ENCODE measurements at regions not wholly inside any gene's neighbourhood (a gene's known extent, or its start where the extent isn't known, plus 50 kb on each side); places are given as distances from the start of the nearest gene placed in this dataset.

DNA sequence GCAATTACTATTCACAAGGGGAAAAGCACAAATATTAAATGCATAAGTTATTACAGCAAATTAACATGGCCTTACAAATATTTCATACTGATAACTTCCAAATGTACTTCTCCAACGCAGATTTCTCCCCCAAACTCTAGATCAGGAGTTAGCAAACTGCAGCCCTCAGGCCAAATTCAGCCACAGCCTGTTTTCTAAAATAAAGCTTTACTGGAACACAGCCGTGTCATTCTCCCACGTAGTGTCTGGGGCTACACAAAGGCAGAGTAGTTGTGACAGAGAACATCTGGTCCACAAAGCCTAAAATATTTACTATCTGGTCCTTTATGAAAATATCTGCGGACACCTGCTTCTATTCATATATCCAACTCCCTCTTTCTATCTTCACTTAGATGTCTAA lies 151.8 kb upstream of the AHR start:
- POLR2A ChIA-PET, result no interaction called here

GRCh38 chr7:17147409-17147808 lies 151.0 kb upstream of the AHR start:
- CTCF ChIA-PET, result no interaction called here

More for the DNA sequence above, 151.8 kb upstream of the AHR start:
- CTCF ChIA-PET, result interaction anchor here (1.4 kb wide), 1 partner anchor 164 kb away, joined by 5 read pairs; no protein-coding TSS in a partner anchor

DNA sequence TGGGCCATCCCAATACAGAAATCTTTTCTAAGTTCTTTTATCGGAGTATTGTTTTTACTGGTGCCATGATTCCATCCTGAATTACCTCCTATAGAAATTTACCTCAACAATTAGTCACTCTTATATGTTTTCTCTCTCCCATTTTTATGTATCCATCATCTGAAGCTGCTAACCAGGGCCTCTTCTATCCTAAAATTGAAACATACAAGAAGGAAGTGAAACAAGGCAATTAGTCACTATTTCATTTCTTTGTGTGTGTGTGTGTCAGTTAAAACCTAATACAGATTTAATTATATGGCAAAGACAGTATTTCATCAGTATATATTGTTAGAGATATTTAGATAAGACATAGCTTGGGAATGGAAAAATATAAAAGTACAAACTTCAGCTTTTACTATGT lies 148.4 kb upstream of the AHR start:
- ChIA-PET CTCF (interaction anchor here (0.9 to 1.3 kb wide), 2 partner anchors 46 to 252 kb away, joined by 3 read pairs; no protein-coding TSS in a partner anchor), POLR2A (no interaction called here)

More at GRCh38 chr7:17147409-17147808, 151.0 kb upstream of the AHR start:
- POLR2A ChIA-PET, result no interaction called here

GRCh38 chr7:17152721-17153120 lies 145.7 kb upstream of the AHR start:
- ChIA-PET CTCF (interaction anchor here (2.5 kb wide), 1 partner anchor 9 kb away, joined by 6 read pairs; no protein-coding TSS in a partner anchor), POLR2A (no interaction called here)

GRCh38 chr7:17153536-17153935 lies 144.9 kb upstream of the AHR start:
- ChIA-PET POLR2A (interaction anchor here (0.7 kb wide), 1 partner anchor 505 kb away, joined by 3 read pairs; no protein-coding TSS in a partner anchor), CTCF (interaction anchor here (2.5 kb wide), 1 partner anchor 10 kb away, joined by 6 read pairs; no protein-coding TSS in a partner anchor)

DNA sequence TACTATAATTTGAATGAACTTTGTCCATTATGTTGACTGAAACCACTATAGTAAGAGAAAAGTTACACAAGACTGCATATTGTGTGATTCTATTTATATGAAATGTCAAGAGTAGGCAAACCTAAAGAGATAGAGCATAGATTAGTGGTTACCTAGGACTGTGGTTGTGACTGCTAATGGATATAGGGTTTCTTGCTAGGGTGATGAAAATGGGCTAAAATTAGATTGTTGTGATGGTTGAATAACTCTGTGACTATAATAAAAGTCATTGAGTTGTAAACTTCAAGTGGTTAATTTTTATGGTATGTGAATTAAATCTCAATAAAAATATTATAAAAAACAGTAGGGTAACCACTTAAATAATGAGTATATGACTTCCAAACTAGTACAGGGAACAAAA lies 142.9 kb upstream of the AHR start:
- ChIA-PET CTCF (no interaction called here), POLR2A (no interaction called here)

GRCh38 chr7:17158261-17158660 lies 140.2 kb upstream of the AHR start:
- CTCF ChIA-PET, result no interaction called here
- POLR2A ChIA-PET, result no interaction called here

DNA sequence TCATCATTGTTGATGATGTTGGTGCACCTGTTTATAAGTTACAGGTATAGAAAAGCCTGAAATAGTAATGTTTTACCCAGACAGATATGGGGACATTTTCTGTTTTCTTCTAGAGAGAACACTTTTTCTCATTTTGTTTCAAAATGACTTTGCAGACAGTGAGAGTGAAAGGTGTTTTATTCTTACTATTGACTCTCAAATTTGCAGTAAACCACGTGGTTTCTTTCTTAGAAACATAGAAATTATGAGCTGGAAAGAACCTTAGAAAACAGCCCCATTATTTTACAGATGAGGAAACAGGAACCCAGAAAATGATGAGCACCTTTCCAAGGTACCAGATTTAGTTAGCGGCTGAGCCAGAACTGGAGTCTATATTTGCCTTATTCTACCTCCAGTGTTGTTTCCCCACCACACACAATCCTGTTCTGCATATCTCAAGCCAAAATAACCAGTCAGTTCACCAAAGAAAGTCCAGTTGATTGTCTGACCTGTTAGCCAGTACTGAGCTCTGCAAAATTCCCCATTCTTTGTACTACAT lies 138.9 kb upstream of the AHR start:
- POLR2A ChIA-PET, result no interaction called here
- CTCF ChIA-PET, result interaction anchor here (0.7 kb wide), 1 partner anchor 101 kb away, joined by 3 read pairs; no protein-coding TSS in a partner anchor

GRCh38 chr7:17166824-17167379 lies 131.6 kb upstream of the AHR start:
- ChIA-PET POLR2A (no interaction called here), CTCF (no interaction called here)

DNA sequence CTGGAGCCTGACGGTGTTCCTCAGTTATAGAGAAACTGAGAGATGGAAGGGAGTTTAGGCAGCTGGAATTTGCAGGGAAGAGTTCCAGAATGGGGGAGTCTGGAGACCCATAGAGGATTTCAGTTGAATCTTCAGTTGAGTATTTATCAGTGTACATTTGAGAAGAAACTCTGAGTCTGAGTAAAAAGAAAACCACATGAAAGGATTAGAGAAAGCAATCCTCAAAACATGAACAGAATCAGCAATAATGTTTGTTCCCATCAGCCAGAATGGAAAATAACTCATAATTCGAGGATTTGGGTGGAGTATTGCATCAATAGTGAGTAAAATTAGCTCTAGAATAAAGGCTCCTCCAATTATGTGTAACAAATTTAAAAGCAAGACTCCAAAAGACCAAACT lies 130.0 kb upstream of the AHR start:
- CTCF ChIA-PET, result no interaction called here
- POLR2A ChIA-PET, result no interaction called here

GRCh38 chr7:17171427-17171826 lies 127.0 kb upstream of the AHR start:
- ChIA-PET POLR2A (no interaction called here), CTCF (no interaction called here)

DNA sequence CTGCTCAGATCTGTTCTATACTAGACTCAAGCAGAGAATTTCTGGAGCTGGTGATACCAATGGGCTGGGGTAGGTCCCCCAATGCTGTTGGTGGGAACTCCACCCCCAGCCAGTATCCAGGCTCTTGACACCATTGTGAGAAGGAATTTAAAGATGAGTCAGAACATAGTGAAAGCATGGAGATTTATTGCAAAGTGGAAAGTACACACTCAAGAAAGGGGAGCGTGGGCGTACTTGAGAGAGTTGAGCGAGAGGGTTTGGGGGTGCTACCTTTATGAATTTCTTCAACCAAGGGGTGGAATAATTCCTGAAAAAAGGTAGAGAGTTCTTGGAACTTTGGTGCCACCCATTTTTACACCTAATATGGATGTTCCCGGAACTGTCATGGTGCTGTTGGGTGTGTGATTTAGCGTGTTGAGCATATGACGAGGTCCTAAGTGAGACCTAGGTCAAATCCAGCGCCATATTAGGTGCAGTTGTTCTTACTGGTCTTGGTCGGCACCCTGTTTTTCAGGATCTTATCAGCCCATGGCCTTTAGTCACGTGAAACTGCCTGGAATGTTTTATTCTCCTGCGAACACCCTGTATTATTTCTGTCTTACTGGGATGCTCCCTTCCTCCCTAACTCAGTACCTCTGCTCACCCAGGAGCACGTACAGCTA lies 122.0 kb upstream of the AHR start:
- ChIA-PET POLR2A (no interaction called here), CTCF (no interaction called here)

- ChIA-PET POLR2A (no interaction called here), CTCF (no interaction called here)
Measured at GRCh38 chr7:17178545-17178944, 119.9 kb upstream of the AHR start.

- CTCF ChIA-PET, result no interaction called here
- POLR2A ChIA-PET, result no interaction called here
Measured at GRCh38 chr7:17181482-17181881, 117.0 kb upstream of the AHR start.

GRCh38 chr7:17183630-17184328 lies 114.7 kb upstream of the AHR start:
- ChIA-PET POLR2A (interaction anchor here (0.6 kb wide), 1 partner anchor 171 kb away, joined by 5 read pairs; no protein-coding TSS in a partner anchor), CTCF (interaction anchor here (0.7 kb wide), 1 partner anchor 269 kb away, joined by 3 read pairs; no protein-coding TSS in a partner anchor)

GRCh38 chr7:17184805-17185689 lies 113.4 kb upstream of the AHR start:
- CTCF ChIA-PET, result no interaction called here
- POLR2A ChIA-PET, result no interaction called here

- ChIA-PET CTCF (no interaction called here), POLR2A (no interaction called here)
Measured at GRCh38 chr7:17185690-17186070, 112.8 kb upstream of the AHR start.

DNA sequence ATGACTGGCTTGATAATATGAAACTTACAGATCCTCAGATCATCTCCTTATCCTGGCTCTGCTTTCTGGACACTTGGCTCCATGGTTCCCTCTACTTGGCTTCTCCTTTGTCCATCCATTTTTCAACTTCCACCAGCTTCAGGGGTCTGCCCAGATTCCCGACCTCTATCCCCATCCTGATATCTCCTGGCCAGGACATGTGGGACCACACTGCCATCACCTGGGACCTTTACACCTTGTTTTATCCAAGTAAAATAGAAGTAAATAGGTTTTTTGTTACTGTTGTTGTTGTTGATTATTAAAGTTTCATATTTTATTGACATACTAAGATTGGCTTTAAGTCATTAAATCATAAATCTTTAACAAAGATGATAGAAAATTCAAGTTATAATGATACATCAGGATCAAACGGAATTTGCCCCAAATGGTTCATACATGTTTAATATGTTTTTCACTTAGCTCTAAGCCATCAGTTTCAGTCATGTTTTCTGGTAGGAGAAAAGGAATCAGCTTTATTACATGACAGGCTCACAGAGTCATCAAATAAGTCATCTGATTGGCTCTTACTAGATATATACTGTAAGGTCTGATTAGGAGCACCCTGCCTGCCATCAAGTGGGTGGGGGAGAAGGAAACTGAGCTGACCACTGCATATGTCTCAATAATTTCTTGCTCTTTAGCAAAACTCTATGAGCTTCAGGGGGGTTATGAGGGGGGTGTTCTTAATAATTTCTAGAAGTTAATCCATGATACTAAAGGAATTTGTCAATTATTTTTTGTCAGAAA lies 111.5 kb upstream of the AHR start:
- ChIA-PET POLR2A (no interaction called here), CTCF (no interaction called here)

- ChIA-PET POLR2A (no interaction called here), CTCF (no interaction called here)
Measured at GRCh38 chr7:17194656-17195055, 103.8 kb upstream of the AHR start.

All from activated CD8-positive, alpha-beta memory T cell treated with anti-CD3 and anti-CD28 coated beads for 36 hours (primary cell).